Middle frontal gyrus (tissue), 1 donor: ENCODE measurements at regions not wholly inside any gene's neighbourhood (a gene's known extent, or its start where the extent isn't known, plus 50 kb on each side); places are given as distances from the start of the nearest gene placed in this dataset.

Experiments
- DNase-seq: peaks from one replicate; pipeline ENCODE4 v3.0.0-alpha.2; 2015; ENCODE audit warnings: low spot score; ENCODE audit errors: extremely low spot score

DNA sequence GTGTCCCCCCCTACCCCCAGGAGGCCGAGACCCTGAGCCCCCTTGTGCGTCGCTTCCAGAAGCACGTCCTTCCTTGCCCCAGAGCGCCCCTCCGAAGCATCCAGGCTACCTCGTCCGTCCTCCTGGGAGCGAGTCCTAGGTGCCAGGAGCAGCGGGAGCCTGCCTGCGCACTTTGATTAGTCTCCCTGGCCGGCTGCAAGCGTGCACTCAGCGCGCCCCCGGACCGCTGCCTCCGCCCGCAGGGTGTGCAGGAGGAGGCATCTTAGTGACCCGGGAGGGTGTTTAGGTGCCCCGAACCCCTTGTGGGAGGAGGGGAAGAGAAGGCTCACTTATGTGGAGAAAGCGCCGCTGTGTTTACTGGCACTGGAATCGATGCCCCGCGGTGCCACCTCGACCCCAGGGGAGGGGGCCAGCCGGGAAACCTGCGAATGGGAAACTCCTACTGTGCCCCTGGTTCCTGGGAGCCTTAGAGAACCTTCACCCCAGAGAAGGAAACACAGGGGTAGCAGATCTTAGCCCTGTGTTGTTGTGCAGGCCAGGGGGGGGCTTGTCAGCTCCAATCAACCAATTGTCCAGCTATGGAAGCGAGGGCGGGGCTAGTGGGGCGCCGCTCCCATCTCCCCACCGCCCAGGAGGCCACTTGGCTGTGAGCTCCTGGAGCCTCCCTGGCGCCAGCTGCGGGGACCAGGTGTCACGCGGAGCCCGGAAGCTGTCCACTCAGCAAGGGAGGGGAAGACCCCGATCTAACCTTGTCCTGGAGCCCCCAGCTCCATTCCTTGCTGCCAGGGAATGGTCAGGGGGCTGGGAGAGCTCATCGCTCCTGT is 922.8 kb upstream of the EEF2KMT start:
- DNase-seq: no peak

DNA sequence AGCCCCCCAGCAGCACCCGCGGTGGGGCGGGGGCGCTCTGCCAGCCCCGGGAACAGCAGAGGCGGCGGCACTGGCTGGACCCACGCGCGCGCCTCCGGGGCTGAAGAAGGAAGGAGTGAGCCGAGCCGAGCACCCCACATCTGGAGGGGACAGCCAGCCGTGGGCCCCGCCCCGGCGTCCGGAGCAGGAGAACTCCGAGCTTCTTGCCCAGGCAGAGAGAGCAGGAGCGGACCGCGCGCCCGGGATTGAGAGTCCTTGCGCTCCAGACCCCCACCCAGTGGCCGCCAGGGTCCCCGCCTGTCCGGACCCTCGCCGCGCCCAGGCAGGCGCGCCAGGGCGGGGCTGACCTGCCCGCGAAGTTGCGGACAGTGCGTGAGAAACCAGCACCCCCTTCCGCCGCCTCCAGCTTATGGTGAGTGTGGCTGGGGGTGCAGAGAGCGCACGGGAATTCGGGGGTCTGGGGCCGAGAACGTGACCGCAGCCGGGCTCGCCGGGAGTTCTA is 921.9 kb upstream of the EEF2KMT start:
- no peak for DNase-seq

DNA sequence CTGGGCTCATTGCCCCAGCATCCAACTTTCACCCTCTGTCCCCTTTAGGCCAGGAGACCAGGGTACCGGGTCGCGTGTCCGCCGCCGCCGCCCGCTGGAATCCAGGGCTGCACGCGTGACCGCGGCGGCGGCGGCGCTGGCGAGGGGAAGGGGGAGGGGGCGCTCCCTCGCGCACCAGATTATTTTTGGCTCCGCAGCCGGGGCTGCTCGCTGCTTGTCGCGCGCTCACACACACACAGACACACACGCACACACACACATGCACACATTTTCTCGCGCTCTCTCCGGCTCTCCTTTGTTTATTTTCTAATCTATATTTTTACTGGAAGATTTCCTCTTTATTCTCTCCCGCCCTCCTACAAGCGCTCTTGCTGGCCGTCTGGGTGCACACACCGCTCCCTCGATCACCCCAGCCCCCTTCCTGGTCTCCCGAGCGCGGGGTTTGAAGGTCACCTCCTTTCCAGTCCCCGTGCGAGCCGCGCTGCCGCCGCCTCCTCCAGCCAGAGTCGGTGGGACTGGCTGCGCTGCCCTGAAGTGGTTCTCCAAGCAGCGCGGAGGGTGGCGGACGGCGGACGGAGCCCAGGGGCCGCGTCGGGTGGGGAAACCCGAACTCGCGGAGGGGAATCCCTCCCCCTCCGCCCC is 921.4 kb upstream of the EEF2KMT start:
- no peak for DNase-seq

DNA sequence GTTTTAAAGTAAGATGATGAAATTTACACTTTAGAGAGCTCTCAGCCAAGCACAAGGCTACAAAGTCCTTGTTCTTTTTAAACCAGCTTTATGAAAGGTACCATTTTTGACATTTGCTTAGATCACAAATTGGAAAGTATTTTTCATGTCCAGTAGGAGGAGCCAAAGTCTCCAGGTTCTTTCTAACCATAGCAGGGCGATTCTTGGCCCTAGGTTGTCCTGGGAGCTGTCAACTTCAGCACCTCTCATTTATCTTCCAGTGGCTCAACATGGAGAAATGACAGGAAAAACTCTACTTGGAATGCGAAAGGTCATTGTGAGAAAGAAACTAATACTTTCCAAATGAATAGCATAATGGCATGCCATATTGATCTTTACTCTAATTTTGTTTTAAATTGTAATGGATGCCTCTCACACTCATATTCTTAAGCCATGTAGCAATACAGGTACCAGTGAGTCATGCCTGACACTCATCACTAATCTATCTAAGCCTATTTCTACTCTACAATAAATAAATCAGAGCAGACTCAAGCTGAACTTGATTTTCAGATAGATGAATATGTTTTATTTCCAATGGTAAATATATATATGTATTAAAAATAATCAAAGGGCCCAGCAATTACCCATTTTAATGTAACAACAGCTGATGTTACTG is 919.1 kb upstream of the EEF2KMT start:
- no peak for DNase-seq

DNA sequence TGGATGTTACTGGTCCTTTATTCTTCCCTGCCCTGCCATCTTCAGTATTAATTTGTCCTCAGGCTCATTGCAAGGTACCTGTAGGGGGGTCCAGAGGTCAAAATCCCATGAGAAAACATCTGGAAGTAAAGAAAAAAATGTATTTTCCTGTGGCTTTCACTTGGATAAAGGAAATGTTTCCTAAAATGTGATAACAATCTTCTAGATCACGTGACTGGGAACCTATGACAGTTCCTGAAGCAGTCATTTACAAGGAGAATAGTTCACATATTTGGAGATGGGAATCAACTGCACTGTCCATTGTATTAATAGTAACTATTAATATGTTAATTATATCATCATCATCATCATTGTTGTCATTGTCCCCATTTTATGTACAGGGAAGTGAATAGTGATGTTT is 915.1 kb upstream of the EEF2KMT start:
- DNase-seq: no peak

DNA sequence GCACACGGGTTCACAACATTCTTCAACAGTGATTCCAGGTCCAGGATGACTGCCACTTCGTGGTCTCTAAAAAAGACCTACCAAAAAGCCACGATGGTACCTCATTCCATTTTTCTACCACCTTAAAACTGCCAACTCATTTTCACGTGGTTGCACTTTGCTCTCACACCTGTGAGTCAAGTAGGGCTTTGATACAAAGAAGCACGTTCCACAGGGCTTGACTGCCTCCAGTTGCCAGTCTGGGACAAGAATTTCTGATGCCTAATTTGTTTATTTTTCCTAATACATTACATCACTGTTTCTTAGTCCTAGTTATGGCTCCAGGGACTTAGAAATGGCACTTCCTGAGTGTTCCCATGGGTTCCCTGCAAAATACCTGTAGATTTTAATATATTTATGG is 911.6 kb upstream of the EEF2KMT start:
- DNase-seq: no peak

DNA sequence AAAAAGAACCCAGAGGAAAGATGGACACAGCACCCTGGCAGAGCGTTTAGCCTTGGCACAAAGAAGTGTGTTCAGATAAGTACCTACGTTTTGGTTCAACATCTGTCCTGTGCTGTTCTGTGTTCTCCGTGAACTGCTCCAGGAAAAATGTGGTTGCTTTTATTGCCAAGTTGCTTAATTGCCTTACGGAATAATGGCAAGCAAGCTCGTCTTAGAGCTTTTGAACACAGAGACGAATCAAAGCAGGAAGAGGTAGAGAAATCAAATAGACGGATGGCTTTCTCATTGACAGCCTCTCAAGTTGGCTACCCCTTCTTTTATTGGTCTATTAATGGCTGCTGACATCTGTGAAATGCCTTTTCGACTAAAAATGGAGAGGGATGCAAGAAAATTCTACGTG is 911.1 kb upstream of the EEF2KMT start:
- no peak for DNase-seq

DNA sequence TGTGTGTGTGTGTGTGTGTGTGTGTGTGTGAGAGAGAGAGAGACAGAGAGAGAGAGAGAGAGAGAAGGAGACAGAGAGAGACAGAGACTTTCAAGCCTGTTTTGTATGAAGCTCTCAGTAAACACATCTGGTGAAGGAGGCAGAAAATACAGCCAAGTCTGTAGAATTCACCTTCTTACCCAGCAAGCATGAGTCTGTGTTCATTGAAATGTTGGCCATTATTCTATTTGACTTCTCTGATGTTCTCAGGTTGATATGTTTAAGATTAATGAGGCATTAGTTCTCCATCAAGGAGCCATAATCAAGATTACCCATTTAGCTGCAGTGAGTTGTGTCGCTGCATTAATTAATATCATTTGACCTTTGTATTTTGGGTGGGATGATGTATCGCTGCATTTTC is 895.8 kb upstream of the EEF2KMT start:
- no peak for DNase-seq

DNA sequence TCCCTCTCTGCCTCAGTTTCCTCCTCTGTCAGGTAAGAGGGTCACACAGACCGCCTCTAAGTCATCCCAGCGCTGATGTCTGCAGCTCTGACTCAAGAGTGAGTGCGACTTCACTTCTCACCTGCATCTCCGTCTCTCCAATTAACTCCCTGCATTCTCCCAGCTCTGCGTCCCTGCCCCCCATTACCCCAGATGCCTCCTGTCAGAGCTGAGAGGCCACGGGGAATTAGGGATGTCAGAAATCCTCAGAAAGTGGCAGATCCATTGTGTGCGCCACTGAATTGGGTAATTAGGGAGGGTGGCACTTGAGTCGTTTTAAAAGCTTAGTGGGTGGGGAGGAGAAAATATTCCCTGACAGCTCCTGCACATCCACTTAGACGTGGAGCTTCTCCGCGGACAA is 885.4 kb upstream of the EEF2KMT start:
- DNase-seq: no peak

DNA sequence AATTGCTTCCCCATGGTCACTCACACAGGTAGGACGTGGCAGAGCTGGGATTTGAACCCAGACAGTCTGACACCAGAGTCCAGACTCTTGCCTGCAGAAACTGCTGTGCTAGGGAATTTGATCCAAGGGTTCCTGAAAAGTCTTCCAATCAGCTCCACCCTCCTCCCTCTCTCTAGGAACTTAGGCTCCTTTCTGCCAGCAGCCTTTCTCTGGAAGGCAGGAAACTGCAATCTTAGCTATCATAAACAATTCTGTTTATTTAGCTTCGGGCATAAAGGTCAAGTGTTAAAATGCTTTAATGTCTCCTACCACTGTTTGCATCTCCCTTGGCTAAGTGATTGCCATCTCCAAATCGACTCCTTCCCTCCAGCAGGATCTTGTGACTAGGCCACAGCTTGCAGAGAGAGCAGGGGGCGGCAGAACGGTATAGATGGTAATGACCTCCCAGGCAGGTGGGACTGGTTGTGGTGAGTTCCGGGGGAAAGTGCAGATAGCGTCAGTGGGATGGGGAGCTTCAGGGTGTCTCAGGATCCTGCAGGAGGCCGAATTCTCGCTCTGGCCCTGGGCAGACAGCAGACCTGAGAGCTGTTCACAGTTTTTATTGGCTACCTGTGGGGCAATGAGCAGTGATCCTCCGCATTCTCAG is 882.4 kb upstream of the EEF2KMT start:
- no peak for DNase-seq

DNA sequence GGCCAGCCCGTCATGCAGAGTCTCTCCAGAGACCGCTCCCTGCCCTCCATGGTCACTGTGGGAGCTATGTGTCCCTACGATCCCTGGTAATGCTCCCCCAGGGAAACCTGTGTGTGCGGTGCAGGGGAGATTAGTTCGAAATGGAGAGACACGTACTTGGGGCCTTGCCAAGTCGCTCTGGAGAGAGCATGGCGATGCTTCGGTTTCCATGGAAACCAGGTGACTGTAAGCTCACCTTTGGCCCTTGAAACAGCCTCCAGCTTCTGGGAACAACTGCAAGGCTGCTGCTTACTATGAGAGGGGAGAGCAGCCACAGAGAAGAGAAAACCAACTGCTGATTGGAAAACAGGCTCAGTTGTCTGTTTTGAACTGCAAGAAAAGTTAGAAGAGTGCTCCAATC is 879.7 kb upstream of the EEF2KMT start:
- no peak for DNase-seq

DNA sequence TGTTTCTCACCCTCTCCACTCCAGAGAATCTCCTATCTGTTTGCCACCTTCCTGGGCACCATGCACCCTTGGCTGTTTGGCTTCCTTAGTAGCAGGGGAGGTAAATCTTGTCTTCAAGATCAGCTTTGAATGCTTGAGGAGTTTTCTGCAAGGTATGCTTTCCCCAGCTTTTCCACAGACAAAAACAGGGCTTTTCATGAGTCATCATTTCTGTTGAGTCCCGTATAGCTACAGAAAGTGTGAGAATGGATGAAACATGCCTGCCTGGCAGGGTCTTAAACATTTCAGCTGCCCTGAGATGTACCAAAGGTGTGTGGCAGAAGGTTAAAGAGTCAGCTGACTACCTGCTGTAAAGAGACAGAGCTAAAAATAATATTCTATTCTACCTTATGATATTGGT is 875.2 kb upstream of the EEF2KMT start:
- DNase-seq: no peak

DNA sequence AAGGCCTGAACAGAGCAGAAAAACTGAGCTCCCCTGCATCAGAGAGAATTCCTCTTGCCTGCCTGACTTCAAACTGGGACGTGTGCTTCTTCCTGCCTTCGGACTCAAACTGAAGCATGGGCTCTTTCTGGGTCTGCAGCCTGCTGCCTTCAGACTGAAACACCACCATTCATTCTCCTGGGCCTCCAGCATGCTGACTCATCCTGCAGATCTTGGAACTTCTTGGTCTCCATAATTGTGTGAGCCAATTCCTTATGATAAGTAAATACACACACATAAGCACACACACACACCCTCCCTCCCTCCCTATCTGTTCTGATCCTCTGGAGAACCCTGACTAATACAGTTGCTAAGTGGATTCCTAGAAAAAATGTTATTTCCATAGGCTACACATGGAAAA is 874.3 kb upstream of the EEF2KMT start:
- DNase-seq: no peak

DNA sequence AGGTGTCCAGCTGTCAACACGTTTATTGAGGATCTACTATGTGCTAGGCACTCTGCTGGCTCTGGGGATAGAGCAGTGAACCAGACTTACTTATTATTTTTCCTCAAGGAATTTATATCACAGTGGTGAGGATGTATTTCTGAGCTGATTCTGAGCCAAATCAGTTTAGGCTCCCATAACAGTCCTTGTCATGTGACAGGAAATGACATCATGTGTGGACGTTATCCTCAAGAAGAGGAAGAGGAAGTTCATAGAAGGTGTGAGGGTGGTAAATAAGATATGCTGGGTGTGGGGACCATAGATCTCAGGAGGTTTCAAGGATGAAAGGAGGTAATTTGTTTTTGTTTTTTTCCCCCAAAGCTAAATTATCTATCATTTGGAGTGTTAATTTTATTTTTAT is 873.5 kb upstream of the EEF2KMT start:
- no peak for DNase-seq

DNA sequence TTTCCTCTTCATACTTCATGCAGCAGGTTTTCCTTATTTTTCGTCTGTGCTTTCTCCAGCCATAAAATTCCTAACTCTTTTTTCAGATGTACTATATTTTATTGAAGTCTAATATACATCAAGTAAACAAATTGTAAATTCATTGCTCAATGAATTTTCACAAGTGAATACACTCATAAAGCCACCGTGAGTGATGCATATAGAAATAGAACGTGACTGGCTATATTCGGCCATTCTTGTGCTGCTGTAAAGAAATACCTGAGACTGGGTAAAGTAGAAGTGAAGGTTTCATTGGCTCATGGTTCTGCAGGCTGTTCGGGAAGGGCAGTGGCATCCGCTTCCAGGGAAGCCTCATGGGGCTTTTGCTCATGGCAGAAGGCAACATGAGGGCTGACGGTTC is 868.4 kb upstream of the EEF2KMT start:
- no peak for DNase-seq

DNA sequence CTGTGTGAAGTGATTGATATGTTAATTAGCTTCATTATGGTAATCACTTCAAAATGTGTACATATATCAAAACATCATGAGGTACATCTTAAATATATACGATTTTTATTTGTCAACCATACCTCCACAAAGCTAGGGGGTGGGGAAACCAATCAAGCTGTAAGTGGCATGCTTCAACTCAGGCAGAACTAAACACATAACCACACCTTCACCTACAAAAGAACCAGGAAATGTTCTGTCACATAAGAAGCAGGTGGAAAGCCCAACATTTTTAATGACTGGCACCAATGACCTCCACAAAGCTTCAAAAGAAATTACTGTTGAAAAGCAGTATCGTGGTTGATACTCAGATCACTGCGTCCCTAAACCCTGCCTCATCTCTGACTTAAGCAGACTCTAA is 867.7 kb upstream of the EEF2KMT start:
- DNase-seq: no peak

DNA sequence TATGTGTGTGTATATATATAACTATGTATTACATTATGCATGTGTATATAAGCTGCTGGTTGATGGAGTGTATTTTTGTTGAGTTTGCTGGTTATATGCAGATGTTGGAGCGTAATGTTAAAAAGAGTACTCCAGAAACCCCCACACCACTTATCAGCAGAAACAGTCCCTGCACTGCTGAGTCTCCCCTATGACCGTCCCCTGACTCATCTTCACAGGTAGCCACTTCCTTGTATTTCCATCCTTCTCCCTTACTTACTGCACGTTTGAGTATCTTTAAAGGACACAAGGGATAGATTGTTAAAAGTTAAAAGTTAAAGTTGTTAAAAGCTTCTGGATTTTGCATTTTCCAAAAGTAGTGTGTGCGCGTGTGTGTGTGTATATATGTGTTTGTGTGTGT is 853.9 kb upstream of the EEF2KMT start:
- no peak for DNase-seq

DNA sequence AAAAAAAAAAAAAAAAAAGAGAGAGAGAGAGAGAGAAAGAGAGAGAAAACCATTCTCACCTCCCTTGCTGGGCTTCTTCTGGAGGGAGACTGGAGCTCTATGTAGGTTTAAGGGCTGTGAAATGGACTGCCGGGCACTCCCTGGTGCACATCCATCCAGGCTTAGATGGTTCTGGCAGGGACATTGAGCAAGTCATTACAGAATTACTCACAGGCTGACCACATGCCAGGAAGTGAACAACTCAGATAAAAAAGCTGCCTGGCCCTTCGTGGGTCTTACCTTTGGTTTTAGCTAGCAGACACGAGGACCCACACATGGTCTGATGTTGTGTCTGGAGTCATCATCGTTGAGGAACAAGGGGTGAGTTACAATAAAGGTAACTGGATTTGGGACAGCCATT is 847.4 kb upstream of the EEF2KMT start:
- no peak for DNase-seq

DNA sequence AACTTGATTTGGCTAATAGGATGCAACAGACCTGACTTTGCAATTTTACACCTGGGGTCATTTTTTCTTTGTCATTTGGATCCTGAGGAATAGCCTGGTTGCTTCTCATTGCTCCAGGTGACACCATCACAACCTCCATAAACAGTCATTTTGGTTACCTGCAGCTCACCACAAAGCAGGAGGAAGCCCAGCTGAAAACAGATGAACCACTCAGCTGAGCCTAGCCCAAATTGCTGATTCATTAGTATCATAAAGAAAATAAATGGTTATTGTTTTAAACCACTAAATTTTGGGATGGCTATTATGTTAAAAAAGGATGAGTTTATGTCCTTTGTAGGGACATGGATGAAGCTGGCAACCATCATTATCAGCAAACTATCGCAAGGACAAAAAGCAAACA is 841.0 kb upstream of the EEF2KMT start:
- no peak for DNase-seq

DNA sequence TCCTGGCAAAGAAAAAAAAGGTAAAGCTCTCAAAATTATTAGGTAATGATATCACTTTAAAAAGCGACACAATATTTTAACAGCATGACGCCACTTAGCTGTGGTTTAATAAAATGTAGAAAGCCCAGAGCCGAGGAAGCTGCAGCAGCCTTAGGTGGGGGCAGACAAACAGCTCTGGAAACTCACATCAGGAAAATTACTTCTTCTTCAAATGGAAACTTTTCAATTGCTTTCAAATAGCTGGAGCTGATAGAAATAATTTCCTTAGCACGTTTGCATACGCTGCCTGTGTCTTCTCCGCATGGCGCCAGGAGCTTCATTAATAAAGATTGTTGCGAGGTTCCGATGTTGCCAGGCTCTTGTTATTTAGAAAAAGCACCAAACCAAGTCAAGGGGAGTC is 835.3 kb upstream of the EEF2KMT start:
- DNase-seq: no peak

DNA sequence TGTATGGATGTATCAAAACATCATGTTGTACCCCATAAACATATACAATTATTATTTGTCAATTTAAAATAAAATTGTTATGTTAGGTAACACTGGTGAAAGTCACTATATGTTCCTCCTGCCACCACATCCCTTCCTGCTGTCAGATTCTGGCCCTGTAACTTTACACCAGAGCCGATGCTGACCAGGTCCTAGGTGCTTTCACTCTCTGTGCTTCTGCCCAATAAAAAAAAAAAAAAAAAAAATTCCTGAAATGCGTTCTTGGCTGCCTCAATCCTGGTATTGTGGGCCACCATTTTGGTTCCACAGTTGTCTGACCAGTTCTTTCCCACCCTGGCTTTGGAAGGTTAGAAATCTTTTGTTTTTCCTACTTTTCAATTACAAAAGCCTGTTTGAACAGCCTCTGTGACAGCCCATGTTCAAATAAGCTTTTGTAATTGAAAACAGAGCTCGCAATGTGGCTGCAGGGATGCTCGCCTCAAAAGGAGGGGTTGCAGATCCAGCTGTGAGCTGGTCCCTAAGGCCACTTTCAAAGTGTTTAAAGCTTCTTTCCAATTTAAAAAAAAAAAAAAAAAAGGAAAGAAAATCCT is 831.0 kb upstream of the EEF2KMT start:
- DNase-seq: no peak

DNA sequence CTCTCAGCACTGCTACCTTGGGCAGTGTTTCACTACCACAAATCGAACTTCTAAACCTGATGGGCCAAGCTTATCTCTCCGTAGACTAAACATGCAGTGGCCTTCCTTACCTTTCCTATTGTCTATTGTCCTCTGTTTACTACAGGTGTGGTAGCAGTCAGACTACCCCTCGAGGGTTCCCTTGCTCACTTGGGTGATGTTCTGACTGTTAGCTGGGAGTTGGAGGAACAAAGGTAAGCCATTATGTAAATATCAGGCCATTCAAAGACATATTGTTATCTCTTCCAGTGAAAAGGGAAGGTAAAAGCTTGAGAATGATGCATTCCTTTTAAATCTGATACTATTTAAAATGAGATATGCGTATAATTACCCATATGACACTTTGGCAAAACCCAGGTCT is 828.3 kb upstream of the EEF2KMT start:
- no peak for DNase-seq
